HL-60 (cell line): ENCODE measurements at regions not wholly inside any gene's neighbourhood (a gene's known extent, or its start where the extent isn't known, plus 50 kb on each side); places are given as distances from the start of the nearest gene placed in this dataset.

Experiments
- CTCF ChIP-seq: IDR thresholded peaks from one replicate; pipeline ENCODE4 v1.5.1; 2011; ENCODE audit warnings: low read length, control low read depth, inconsistent platforms; ENCODE audit not compliant: insufficient read depth
- SPI1 ChIP-seq: IDR thresholded peaks from 2 replicates; pipeline ENCODE4 v1.6.1; 2012; ENCODE audit warnings: low read depth, mild to moderate bottlenecking, borderline replicate concordance

- TF ChIP-seq CTCF (no peak), SPI1 (no peak)
Measured at GRCh38 chr17:77435272-77436057, 294.7 kb downstream of the SEC14L1 start.
